H9 (cell line): ENCODE measurements at regions not wholly inside any gene's neighbourhood (a gene's known extent, or its start where the extent isn't known, plus 50 kb on each side); places are given as distances from the start of the nearest gene placed in this dataset.

Experiments
- DNase-seq: peaks from one replicate; pipeline ENCODE4 v3.0.0-alpha.2; 2017
- H2AFZ ChIP-seq: one replicate; pipeline ENCODE4 v1.6.1; 2013; ENCODE audit warnings: mild to moderate bottlenecking, low read length, control low read depth, moderate library complexity
- H2AK5ac ChIP-seq: 2 replicates; pipeline ENCODE4 v1.6.1; 2013; ENCODE audit warnings: low read length, control low read depth, mixed read lengths; ENCODE audit not compliant: insufficient read length
- H2BK120ac ChIP-seq: one replicate; pipeline ENCODE4 v1.6.1; 2013; ENCODE audit warnings: low read depth, mild to moderate bottlenecking, low read length, control low read depth, inconsistent platforms; ENCODE audit not compliant: poor library complexity, severe bottlenecking
- H2BK12ac ChIP-seq: 2 replicates; pipeline ENCODE4 v1.6.1; 2013; ENCODE audit warnings: low read length, control low read depth, mixed read lengths, low read depth; ENCODE audit not compliant: insufficient read length
- H2BK15ac ChIP-seq: 2 replicates; pipeline ENCODE4 v1.6.1; 2013; ENCODE audit warnings: low read depth, low read length, control low read depth
- H2BK20ac ChIP-seq: one replicate; pipeline ENCODE4 v1.6.1; 2013; ENCODE audit warnings: low read depth, mild to moderate bottlenecking, low read length, control low read depth, inconsistent platforms; ENCODE audit not compliant: poor library complexity, severe bottlenecking
- H2BK5ac ChIP-seq: 2 replicates; pipeline ENCODE4 v1.6.1; 2013; ENCODE audit warnings: low read length, control low read depth, mixed read lengths; ENCODE audit not compliant: insufficient read length
- H3K14ac ChIP-seq: 2 replicates; pipeline ENCODE4 v1.6.1; 2013; ENCODE audit warnings: low read length, control low read depth; ENCODE audit not compliant: insufficient read depth
- H3K18ac ChIP-seq: 2 replicates; pipeline ENCODE4 v1.6.1; 2013; ENCODE audit warnings: low read depth, mild to moderate bottlenecking, mixed read lengths, low read length, control low read depth; ENCODE audit not compliant: insufficient read length
- H3K23ac ChIP-seq: 2 replicates; pipeline ENCODE4 v1.6.1; 2013; ENCODE audit warnings: low read length, control low read depth, mixed read lengths, low read depth; ENCODE audit not compliant: insufficient read length
- H3K23me2 ChIP-seq: 2 replicates; pipeline ENCODE4 v1.6.1; 2013; ENCODE audit warnings: low read depth, mild to moderate bottlenecking, mixed read lengths, low read length, control low read depth; ENCODE audit not compliant: insufficient read length, poor library complexity, severe bottlenecking
- H3K27ac ChIP-seq: 2 replicates; pipeline ENCODE4 v1.5.1; 2013; ENCODE audit warnings: low read length, control low read depth, mixed read lengths, low read depth; ENCODE audit not compliant: insufficient read length
- H3K27me3 ChIP-seq: 2 replicates; pipeline ENCODE4 v1.6.1; 2013; ENCODE audit warnings: low read length, control low read depth, inconsistent platforms; ENCODE audit not compliant: insufficient read depth
- H3K4ac ChIP-seq: 2 replicates; pipeline ENCODE4 v1.6.1; 2013; ENCODE audit warnings: low read depth, mild to moderate bottlenecking, control low read depth, inconsistent platforms, low read length, moderate library complexity
- H3K4me1 ChIP-seq: 2 replicates; pipeline ENCODE4 v1.6.1; 2013; ENCODE audit warnings: low read length, control low read depth, inconsistent platforms; ENCODE audit not compliant: insufficient read depth
- H3K4me2 ChIP-seq: 2 replicates; pipeline ENCODE4 v1.6.1; 2013; ENCODE audit warnings: low read length, control low read depth, mixed read lengths; ENCODE audit not compliant: insufficient read length, insufficient read depth
- H3K56ac ChIP-seq: 2 replicates; pipeline ENCODE4 v1.6.1; 2013; ENCODE audit warnings: low read depth, mild to moderate bottlenecking, mixed read lengths, low read length, control low read depth; ENCODE audit not compliant: insufficient read length
- H3K79me1 ChIP-seq: 2 replicates; pipeline ENCODE4 v1.6.1; 2013; ENCODE audit warnings: low read depth, mild to moderate bottlenecking, moderate library complexity, low read length, control low read depth, inconsistent platforms; ENCODE audit not compliant: insufficient read depth, poor library complexity, severe bottlenecking
- H3K79me2 ChIP-seq: 2 replicates; pipeline ENCODE4 v1.6.1; 2013; ENCODE audit warnings: low read length, control low read depth, inconsistent platforms; ENCODE audit not compliant: insufficient read depth
- H3K9ac ChIP-seq: 2 replicates; pipeline ENCODE4 v1.6.1; 2013; ENCODE audit warnings: low read length, control low read depth, mixed read lengths; ENCODE audit not compliant: insufficient read length; ENCODE audit errors: extremely low read depth
- H3K9me3 ChIP-seq: one replicate; pipeline ENCODE4 v1.6.1; 2013; ENCODE audit warnings: low read depth, low read length, inconsistent platforms; ENCODE audit not compliant: control insufficient read depth
- H3T11ph ChIP-seq: one replicate; pipeline ENCODE4 v1.6.1; 2013; ENCODE audit warnings: mild to moderate bottlenecking, low read length, control low read depth, inconsistent platforms
- H4K20me1 ChIP-seq: one replicate; pipeline ENCODE4 v1.6.1; 2013; ENCODE audit not compliant: control insufficient read depth, insufficient read length, insufficient read depth
- H4K5ac ChIP-seq: 2 replicates; pipeline ENCODE4 v1.6.1; 2013; ENCODE audit warnings: low read depth, mild to moderate bottlenecking, mixed read lengths, low read length, control low read depth; ENCODE audit not compliant: insufficient read length
- H4K8ac ChIP-seq: replicated peaks from 2 replicates; pipeline ENCODE4 v1.6.1; 2013; ENCODE audit warnings: low read length, control low read depth, mixed read lengths, low read depth; ENCODE audit not compliant: insufficient read length
- H4K91ac ChIP-seq: 2 replicates; pipeline ENCODE4 v1.6.1; 2013; ENCODE audit warnings: low read depth, mild to moderate bottlenecking, moderate library complexity, mixed read lengths, low read length, control low read depth; ENCODE audit not compliant: insufficient read length
- H3K27ac Mint-ChIP-seq, 3 experiments: 2 replicates in 2 of 3; 3 replicates in 1 of 3; pipeline ENCODE4 v1.8.0; 2020 to 2021; ENCODE audit warnings: mixed read lengths in 3 of 3, mild to moderate bottlenecking in 1 of 3, moderate library complexity in 1 of 3
- H3K27me3 Mint-ChIP-seq: 2 replicates; pipeline ENCODE4 v1.8.0; 2021; ENCODE audit warnings: low read depth, mild to moderate bottlenecking, moderate library complexity, mixed read lengths
- H3K36me3 Mint-ChIP-seq, 3 experiments: 2 replicates in 2 of 3; 3 replicates in 1 of 3; pipeline ENCODE4 v1.8.0; 2020 to 2021; ENCODE audit warnings: low read depth in 3 of 3, mixed read lengths in 3 of 3; ENCODE audit not compliant: insufficient read depth in 1 of 3
- H3K4me1 Mint-ChIP-seq, 2 experiments: 2 replicates each; pipeline ENCODE4 v1.8.0; 2020; ENCODE audit warnings: mixed read lengths in 2 of 2
- H3K4me3 Mint-ChIP-seq, 2 experiments: 2 replicates in 1 of 2; 3 replicates in 1 of 2; pipeline ENCODE4 v1.8.0; 2020 to 2021; ENCODE audit warnings: mild to moderate bottlenecking in 2 of 2, mixed read lengths in 2 of 2, moderate library complexity in 1 of 2
- H3K9me3 Mint-ChIP-seq, 2 experiments: 2 replicates in 1 of 2; 3 replicates in 1 of 2; pipeline ENCODE4 v1.8.0; 2020; ENCODE audit warnings: mild to moderate bottlenecking in 2 of 2, mixed read lengths in 2 of 2, moderate library complexity in 1 of 2
- CTCF ChIP-seq: fragments of 200-600 bp; sonication (generic); conservative IDR thresholded peaks from 3 replicates; pipeline ENCODE4 v1.8.0; 2021; ENCODE audit warnings: antibody characterized with exemption, mild to moderate bottlenecking
- WGBS: extraction: QIAGEN DNeasy Blood & Tissue Kit; methylation state at CpG from one replicate; pipeline ENCODE4 v1.1.7; 2013; ENCODE audit warnings: missing lambda C conversion rate, low lambda C conversion rate, mixed read lengths; ENCODE audit not compliant: insufficient read length; ENCODE audit errors: extremely low coverage; 5-methylcytosine and 5-hydroxymethylcytosine counted together

- no peak overlapping the region for H3T11ph ChIP-seq
- H3K18ac ChIP-seq = no peak overlapping the region
- H3K4me1 Mint-ChIP-seq = no peaks in the 10 kb centered on the region
- no peak overlapping the region for H4K91ac ChIP-seq
- H2BK12ac ChIP-seq = no peak overlapping the region
- H3K27me3 ChIP-seq = no peaks in the 10 kb centered on the region
- H3K23me2 ChIP-seq = no peaks in the 10 kb centered on the region
- no peak overlapping the region for H3K4me2 ChIP-seq
- no peak overlapping the region for H2BK20ac ChIP-seq
- no peak overlapping the region for H4K8ac ChIP-seq
- H3K27ac Mint-ChIP-seq = no peak overlapping the region
- H3K36me3 Mint-ChIP-seq = no peaks in the 10 kb centered on the region
- H3K56ac ChIP-seq = no peak overlapping the region
- no peak overlapping the region for H3K23ac ChIP-seq
- no peak overlapping the region for H3K14ac ChIP-seq
- H3K4me3 Mint-ChIP-seq = no peak overlapping the region
- H2BK5ac ChIP-seq = no peak overlapping the region
- no peak for DNase-seq
- no peaks in the 10 kb centered on the region for H3K9me3 ChIP-seq
- no peaks in the 10 kb centered on the region; the same call in none of the 2 replicates for H3K27me3 Mint-ChIP-seq
- H2BK120ac ChIP-seq = no peak overlapping the region
- H4K5ac ChIP-seq = no peak overlapping the region
- no peak overlapping the region for H2AFZ ChIP-seq
- no peaks in the 10 kb centered on the region for H3K9me3 Mint-ChIP-seq
- no peak overlapping the region for H2AK5ac ChIP-seq
- no peak overlapping the region for H2BK15ac ChIP-seq
- no peaks in the 10 kb centered on the region for H3K79me1 ChIP-seq
- H3K79me2 ChIP-seq = 0 out of 2 replicates have a peak, but pooled peaks cover 1% of the 10 kb centered on the region
- H4K20me1 ChIP-seq = no peaks in the 10 kb centered on the region
- H3K4ac ChIP-seq = no peak overlapping the region
- TF ChIP-seq CTCF = no peak
- no peaks in the 10 kb centered on the region for H3K4me1 ChIP-seq
- H3K9ac ChIP-seq = no peak overlapping the region
- no peak overlapping the region for H3K27ac ChIP-seq
- WGBS = no CpG with 5 or more reads among the region's 2 CpGs
Measured at GRCh38 chr5:159392871-159393270, 62.6 kb upstream of the IL12B start.
